HepG2 (cell line): ENCODE measurements at regions not wholly inside any gene's neighbourhood (a gene's known extent, or its start where the extent isn't known, plus 50 kb on each side); places are given as distances from the start of the nearest gene placed in this dataset.
A peak's percentile ranks its signal among the peaks of the same experiment; 100 is the strongest.

Experiments
- BCL6 ChIP-seq: IDR thresholded peaks from 2 replicates; pipeline ENCODE4 v1.6.1; 2016; ENCODE audit warnings: missing genetic modification reagents, missing compliant biosample characterization
- ERF ChIP-seq: IDR thresholded peaks from 2 replicates; pipeline ENCODE4 v1.6.1; 2018; ENCODE audit warnings: missing biosample characterization, missing genetic modification reagents
- FOXK1 ChIP-seq: sonication (generic); formaldehyde crosslinking; IDR thresholded peaks from 2 replicates; pipeline ENCODE4 v1.4.0; 2020; ENCODE audit warnings: low read depth, missing genetic modification reagents, borderline replicate concordance
- HDAC2 ChIP-seq: sonication (generic); formaldehyde crosslinking; IDR thresholded peaks from 2 replicates; pipeline ENCODE4 v1.4.0; 2020; ENCODE audit warnings: missing genetic modification reagents
- HMG20B ChIP-seq: conservative IDR thresholded peaks from 2 replicates; pipeline ENCODE4 v1.6.1; 2016; ENCODE audit warnings: missing genetic modification reagents, missing compliant biosample characterization
- HMGXB4 ChIP-seq, 2 experiments: sonication (generic) in 1 of 2; formaldehyde crosslinking in 1 of 2; IDR thresholded peaks; 2 replicates each; pipeline versions ENCODE4 v1.4.0 to v1.6.1; 2018 to 2020; ENCODE audit warnings: missing genetic modification reagents in 2 of 2, borderline replicate concordance in 1 of 2, low read depth in 1 of 2, mild to moderate bottlenecking in 1 of 2, missing biosample characterization in 1 of 2
- NFIC ChIP-seq: IDR thresholded peaks from 2 replicates; pipeline ENCODE4 v1.6.1; 2012; ENCODE audit warnings: mild to moderate bottlenecking, low read length, inconsistent platforms
- PPARG ChIP-seq: conservative IDR thresholded peaks from 2 replicates; pipeline ENCODE4 v1.6.1; 2016; ENCODE audit warnings: missing biosample characterization, missing genetic modification reagents
- RBAK ChIP-seq: sonication (generic); formaldehyde crosslinking; IDR thresholded peaks from 2 replicates; pipeline ENCODE4 v1.5.1; 2020; ENCODE audit warnings: mild to moderate bottlenecking, missing genetic modification reagents
- SKI ChIP-seq: fragments of 450-650 bp; IDR thresholded peaks from one replicate; pipeline ENCODE4 v1.6.1; 2018; ENCODE audit warnings: mild to moderate bottlenecking; ENCODE audit not compliant: partially characterized antibody
- SMARCC2 ChIP-seq: fragments of 450-650 bp; IDR thresholded peaks from 2 replicates; pipeline ENCODE4 v1.6.1; 2017; ENCODE audit warnings: antibody characterized with exemption, mild to moderate bottlenecking
- ZFP1 ChIP-seq: IDR thresholded peaks from 2 replicates; pipeline ENCODE4 v1.6.1; 2016
- ZNF205 ChIP-seq: IDR thresholded peaks from 2 replicates; pipeline ENCODE4 v1.6.1; 2018; ENCODE audit warnings: missing biosample characterization, missing genetic modification reagents
- ZNF282 ChIP-seq: fragments of 450-650 bp; IDR thresholded peaks from 2 replicates; pipeline ENCODE4 v1.6.1; 2018; ENCODE audit not compliant: partially characterized antibody
- ZNF792 ChIP-seq: IDR thresholded peaks from 2 replicates; pipeline ENCODE4 v1.6.1; 2016
- TF ChIP-seq, protein P1 (sequence below): sonication (generic); formaldehyde crosslinking; IDR thresholded peaks from 2 replicates; pipeline ENCODE4 v1.9.0; 2021; ENCODE audit warnings: mild to moderate bottlenecking, missing genetic modification reagents
- TF ChIP-seq, protein P2 (sequence below): sonication (generic); formaldehyde crosslinking; IDR thresholded peaks from 2 replicates; pipeline ENCODE4 v1.4.0; 2020; ENCODE audit warnings: missing genetic modification reagents, borderline replicate concordance
- TF ChIP-seq, protein P3 (sequence below): sonication (generic); IDR thresholded peaks from 2 replicates; pipeline ENCODE4 v1.6.1; 2016; ENCODE audit warnings: low read depth, borderline replicate concordance
- TF ChIP-seq, protein P4 (sequence below): sonication (generic); formaldehyde crosslinking; IDR thresholded peaks from 2 replicates; pipeline ENCODE4 v1.8.1; 2023; ENCODE audit warnings: missing genetic modification reagents, inconsistent platforms, borderline replicate concordance

GRCh38 chr3:153257673-153258351 lies 95.8 kb downstream of the RAP2B start (continued):
- TF ChIP-seq, protein P1, sequence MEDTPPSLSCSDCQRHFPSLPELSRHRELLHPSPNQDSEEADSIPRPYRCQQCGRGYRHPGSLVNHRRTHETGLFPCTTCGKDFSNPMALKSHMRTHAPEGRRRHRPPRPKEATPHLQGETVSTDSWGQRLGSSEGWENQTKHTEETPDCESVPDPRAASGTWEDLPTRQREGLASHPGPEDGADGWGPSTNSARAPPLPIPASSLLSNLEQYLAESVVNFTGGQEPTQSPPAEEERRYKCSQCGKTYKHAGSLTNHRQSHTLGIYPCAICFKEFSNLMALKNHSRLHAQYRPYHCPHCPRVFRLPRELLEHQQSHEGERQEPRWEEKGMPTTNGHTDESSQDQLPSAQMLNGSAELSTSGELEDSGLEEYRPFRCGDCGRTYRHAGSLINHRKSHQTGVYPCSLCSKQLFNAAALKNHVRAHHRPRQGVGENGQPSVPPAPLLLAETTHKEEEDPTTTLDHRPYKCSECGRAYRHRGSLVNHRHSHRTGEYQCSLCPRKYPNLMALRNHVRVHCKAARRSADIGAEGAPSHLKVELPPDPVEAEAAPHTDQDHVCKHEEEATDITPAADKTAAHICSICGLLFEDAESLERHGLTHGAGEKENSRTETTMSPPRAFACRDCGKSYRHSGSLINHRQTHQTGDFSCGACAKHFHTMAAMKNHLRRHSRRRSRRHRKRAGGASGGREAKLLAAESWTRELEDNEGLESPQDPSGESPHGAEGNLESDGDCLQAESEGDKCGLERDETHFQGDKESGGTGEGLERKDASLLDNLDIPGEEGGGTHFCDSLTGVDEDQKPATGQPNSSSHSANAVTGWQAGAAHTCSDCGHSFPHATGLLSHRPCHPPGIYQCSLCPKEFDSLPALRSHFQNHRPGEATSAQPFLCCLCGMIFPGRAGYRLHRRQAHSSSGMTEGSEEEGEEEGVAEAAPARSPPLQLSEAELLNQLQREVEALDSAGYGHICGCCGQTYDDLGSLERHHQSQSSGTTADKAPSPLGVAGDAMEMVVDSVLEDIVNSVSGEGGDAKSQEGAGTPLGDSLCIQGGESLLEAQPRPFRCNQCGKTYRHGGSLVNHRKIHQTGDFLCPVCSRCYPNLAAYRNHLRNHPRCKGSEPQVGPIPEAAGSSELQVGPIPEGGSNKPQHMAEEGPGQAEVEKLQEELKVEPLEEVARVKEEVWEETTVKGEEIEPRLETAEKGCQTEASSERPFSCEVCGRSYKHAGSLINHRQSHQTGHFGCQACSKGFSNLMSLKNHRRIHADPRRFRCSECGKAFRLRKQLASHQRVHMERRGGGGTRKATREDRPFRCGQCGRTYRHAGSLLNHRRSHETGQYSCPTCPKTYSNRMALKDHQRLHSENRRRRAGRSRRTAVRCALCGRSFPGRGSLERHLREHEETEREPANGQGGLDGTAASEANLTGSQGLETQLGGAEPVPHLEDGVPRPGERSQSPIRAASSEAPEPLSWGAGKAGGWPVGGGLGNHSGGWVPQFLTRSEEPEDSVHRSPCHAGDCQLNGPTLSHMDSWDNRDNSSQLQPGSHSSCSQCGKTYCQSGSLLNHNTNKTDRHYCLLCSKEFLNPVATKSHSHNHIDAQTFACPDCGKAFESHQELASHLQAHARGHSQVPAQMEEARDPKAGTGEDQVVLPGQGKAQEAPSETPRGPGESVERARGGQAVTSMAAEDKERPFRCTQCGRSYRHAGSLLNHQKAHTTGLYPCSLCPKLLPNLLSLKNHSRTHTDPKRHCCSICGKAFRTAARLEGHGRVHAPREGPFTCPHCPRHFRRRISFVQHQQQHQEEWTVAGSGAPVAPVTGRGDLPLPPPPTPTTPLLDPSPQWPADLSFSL (CRISPR knock-in tag), result no peak
- TF ChIP-seq FOXK1 (CRISPR knock-in tag) (peak; percentile 87; the same call in 1 of the 2 replicates), BCL6 (peak; percentile 74), HDAC2 (CRISPR knock-in tag) (peak; percentile 88), HMG20B (CRISPR knock-in tag) (no peak), ZFP1 (CRISPR knock-in tag) (0 out of 2 replicates have a peak, but pooled peaks have one; percentile 30), SKI (peak; percentile 62), ERF (CRISPR knock-in tag) (0 out of 2 replicates have a peak, but pooled peaks have one; percentile 48), RBAK (CRISPR knock-in tag) (no peak), SMARCC2 (0 out of 2 replicates have a peak, but pooled peaks have one; percentile 21), HMGXB4 (CRISPR knock-in tag; IDR thresholded peaks at IDR 0.05; ENCODE audit: borderline replicate concordance in 1 of 2, low read depth in 1 of 2) (no peak), ZNF792 (CRISPR knock-in tag) (0 out of 2 replicates have a peak, but pooled peaks have one; percentile 47), ZNF282 (no peak), ZNF205 (peak; percentile 73; the same call in 1 of the 2 replicates), PPARG (CRISPR knock-in tag) (0 out of 2 replicates have a peak, but pooled peaks have one; percentile 17), NFIC (peak; percentile 87)
- TF ChIP-seq, protein P2, sequence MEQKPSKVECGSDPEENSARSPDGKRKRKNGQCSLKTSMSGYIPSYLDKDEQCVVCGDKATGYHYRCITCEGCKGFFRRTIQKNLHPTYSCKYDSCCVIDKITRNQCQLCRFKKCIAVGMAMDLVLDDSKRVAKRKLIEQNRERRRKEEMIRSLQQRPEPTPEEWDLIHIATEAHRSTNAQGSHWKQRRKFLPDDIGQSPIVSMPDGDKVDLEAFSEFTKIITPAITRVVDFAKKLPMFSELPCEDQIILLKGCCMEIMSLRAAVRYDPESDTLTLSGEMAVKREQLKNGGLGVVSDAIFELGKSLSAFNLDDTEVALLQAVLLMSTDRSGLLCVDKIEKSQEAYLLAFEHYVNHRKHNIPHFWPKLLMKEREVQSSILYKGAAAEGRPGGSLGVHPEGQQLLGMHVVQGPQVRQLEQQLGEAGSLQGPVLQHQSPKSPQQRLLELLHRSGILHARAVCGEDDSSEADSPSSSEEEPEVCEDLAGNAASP, result peak; percentile 62; the same call in 1 of the 2 replicates
- TF ChIP-seq, protein P3, sequence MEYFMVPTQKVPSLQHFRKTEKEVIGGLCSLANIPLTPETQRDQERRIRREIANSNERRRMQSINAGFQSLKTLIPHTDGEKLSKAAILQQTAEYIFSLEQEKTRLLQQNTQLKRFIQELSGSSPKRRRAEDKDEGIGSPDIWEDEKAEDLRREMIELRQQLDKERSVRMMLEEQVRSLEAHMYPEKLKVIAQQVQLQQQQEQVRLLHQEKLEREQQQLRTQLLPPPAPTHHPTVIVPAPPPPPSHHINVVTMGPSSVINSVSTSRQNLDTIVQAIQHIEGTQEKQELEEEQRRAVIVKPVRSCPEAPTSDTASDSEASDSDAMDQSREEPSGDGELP, result no peak
- TF ChIP-seq, protein P4, sequence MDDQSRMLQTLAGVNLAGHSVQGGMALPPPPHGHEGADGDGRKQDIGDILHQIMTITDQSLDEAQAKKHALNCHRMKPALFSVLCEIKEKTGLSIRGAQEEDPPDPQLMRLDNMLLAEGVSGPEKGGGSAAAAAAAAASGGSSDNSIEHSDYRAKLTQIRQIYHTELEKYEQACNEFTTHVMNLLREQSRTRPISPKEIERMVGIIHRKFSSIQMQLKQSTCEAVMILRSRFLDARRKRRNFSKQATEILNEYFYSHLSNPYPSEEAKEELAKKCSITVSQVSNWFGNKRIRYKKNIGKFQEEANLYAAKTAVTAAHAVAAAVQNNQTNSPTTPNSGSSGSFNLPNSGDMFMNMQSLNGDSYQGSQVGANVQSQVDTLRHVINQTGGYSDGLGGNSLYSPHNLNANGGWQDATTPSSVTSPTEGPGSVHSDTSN (CRISPR knock-in tag), result no peak
